ENCODE measurements at regions not wholly inside any gene's neighbourhood (a gene's known extent, or its start where the extent isn't known, plus 50 kb on each side); places are given as distances from the start of the nearest gene placed in this dataset.

- TF ChIP-seq, protein P1, sequence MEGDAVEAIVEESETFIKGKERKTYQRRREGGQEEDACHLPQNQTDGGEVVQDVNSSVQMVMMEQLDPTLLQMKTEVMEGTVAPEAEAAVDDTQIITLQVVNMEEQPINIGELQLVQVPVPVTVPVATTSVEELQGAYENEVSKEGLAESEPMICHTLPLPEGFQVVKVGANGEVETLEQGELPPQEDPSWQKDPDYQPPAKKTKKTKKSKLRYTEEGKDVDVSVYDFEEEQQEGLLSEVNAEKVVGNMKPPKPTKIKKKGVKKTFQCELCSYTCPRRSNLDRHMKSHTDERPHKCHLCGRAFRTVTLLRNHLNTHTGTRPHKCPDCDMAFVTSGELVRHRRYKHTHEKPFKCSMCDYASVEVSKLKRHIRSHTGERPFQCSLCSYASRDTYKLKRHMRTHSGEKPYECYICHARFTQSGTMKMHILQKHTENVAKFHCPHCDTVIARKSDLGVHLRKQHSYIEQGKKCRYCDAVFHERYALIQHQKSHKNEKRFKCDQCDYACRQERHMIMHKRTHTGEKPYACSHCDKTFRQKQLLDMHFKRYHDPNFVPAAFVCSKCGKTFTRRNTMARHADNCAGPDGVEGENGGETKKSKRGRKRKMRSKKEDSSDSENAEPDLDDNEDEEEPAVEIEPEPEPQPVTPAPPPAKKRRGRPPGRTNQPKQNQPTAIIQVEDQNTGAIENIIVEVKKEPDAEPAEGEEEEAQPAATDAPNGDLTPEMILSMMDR (IDR thresholded peaks at IDR 0.05 in 4 of 5, conservative IDR thresholded peaks at IDR 0.05 in 1 of 5) = no peak
- no peak for TF ChIP-seq POLR2A (IDR thresholded peaks at IDR 0.05)
Observed at GRCh38 chr4:153146961-153147360, 57.3 kb upstream of the TRIM2 start.

Measured in gastrocnemius medialis (tissue), 4 donors.